SU-DHL-6 (cell line): ENCODE measurements at regions not wholly inside any gene's neighbourhood (a gene's known extent, or its start where the extent isn't known, plus 50 kb on each side); places are given as distances from the start of the nearest gene placed in this dataset.

Experiments used
- CTCF ChIP-seq: fragments of 200-600 bp; sonication (generic); IDR thresholded peaks from one replicate; pipeline ENCODE4 v1.5.1; 2017; ENCODE audit warnings: antibody characterized with exemption, mild to moderate bottlenecking, low read length, moderate library complexity; ENCODE audit not compliant: insufficient read depth, poor library complexity, severe bottlenecking
- EZH2phosphoT487 ChIP-seq: fragments of 200-600 bp; sonication (generic), shearing (Covaris generic); conservative IDR thresholded peaks from 2 replicates; pipeline ENCODE4 v1.6.1; 2018; ENCODE audit warnings: mild to moderate bottlenecking, antibody characterized with exemption, low read length, moderate library complexity, mixed read lengths

- TF ChIP-seq EZH2phosphoT487 (no peak), CTCF (no peak)
Measured at GRCh38 chr13:104837756-104838155, 1697.7 kb downstream of the EFNB2 start.
